ENCODE measurements at regions not wholly inside any gene's neighbourhood (a gene's known extent, or its start where the extent isn't known, plus 50 kb on each side); places are given as distances from the start of the nearest gene placed in this dataset.
"Not testable (repeated sequence)": the region's sequence is repeated elsewhere in the genome, so short reads cannot be mapped to it uniquely, and the experiment has no call there.

DNA sequence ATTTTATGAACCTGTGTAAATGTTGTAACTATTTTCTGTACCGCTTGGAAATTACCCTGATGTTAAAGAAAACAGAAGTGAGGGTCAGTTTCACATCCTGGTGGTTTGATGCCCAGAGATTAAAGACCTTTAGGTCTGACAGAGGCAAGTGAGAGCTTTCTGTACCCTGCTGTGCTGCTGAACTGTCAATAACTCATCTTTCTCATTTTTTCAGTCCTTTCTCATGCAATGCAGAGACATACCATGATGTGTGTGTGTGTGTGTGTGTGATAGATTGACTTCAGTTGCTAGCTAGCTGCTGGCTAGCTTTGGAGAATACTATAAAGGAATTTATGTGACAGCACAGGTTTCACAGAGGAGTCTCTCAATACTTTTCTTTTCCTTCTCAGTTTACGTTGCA, 2025.6 kb upstream of the LRRTM1 start:
- H3K4me3 ChIP-seq (ENCODE audit: low read depth, low read length), result no peak overlapping the region
- no peak for DNase-seq (ENCODE audit: low read depth)

DNA sequence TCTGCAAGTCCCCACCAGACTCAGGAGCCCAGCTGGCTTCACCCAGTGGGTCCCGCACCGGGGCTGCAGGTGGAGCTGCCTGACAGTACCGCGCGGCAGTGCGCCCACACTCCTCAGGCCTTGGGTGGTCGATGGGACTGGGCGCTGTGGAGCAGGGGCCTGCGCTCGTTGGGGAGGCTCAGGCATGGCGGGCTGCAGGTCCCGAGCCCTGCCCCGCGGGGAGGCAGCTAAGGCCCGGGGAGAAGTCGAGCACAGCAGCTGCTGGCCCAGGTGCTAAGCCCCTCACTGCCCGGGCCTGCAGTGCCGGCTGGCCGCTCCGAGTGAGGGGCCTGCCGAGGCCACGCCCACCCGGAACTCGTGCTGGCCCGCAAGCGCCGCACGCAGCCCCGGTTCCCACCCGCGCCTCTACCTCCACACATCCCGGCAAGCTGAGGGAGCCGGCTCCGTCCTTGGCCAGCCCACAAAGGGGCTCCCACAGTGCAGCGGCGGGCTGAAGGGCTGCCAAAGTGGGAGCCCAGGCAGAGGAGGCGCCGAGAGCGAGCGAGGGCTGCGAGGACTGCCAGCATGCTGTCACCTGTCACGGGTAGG, 2021.7 kb upstream of the LRRTM1 start:
- not testable (repeated sequence) for DNase-seq (ENCODE audit: low read depth); H3K4me3 ChIP-seq (ENCODE audit: low read depth, low read length)

DNA sequence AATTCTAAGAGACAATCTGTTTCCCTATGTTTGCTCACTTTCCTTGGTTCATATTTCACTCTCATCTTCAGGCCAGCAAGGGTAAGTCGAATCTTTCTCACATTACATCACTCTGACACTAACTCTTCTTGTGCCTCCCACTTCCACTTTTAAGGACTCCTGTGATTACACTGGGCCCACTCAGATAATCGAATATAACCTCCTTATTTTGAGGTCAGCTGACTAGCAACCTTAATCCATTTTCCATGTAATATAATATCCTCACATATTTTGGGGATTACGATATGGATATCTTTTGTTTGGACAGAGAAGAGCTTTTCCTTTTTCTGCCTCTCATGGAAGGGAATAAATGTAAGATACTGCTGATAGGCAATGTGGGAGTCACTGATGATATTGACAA, 2015.7 kb upstream of the LRRTM1 start:
- DNase-seq (ENCODE audit: low read depth), result no peak
- H3K4me3 ChIP-seq (ENCODE audit: low read depth, low read length), result no peak overlapping the region

DNA sequence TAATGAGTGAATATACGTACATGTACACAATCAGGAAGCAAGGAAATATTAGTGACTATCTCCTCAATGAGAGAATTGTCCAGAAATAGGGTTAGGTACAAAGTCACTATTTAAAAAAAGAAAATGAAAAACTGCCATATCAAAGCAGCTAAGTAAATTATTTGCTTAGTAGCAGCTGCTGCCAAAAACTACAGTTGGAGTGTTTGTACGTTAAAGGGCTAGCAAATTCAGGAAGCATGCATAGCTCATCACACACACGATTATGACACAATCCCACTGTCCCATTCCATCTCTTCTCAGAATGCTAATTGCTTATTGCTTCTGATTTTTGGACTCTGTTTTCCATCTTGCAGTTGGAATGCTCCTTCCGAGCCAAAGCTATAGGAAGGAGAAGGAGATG, 2012.5 kb upstream of the LRRTM1 start:
- no peak for DNase-seq (ENCODE audit: low read depth)
- no peak overlapping the region for H3K4me3 ChIP-seq (ENCODE audit: low read depth, low read length)

DNA sequence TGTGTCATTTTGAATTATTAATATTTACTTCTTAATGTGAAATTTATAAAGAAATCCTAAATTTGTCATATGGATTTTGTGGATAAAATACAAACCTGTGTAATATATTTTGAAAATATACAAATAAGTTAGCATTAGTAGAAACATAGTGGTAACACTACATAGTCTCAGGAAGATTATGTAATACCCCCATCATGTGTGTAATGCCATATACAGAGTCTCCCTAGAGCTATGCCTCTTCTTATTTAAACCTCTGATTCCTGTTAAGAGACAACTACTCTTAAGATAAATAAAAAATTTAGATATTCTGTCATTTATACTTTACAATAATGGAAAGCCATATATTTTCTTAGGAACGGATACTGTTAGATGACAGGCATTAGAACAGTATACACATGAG, 2012.0 kb upstream of the LRRTM1 start:
- H3K4me3 ChIP-seq (ENCODE audit: low read depth, low read length), result no peak overlapping the region
- DNase-seq (ENCODE audit: low read depth), result no peak

DNA sequence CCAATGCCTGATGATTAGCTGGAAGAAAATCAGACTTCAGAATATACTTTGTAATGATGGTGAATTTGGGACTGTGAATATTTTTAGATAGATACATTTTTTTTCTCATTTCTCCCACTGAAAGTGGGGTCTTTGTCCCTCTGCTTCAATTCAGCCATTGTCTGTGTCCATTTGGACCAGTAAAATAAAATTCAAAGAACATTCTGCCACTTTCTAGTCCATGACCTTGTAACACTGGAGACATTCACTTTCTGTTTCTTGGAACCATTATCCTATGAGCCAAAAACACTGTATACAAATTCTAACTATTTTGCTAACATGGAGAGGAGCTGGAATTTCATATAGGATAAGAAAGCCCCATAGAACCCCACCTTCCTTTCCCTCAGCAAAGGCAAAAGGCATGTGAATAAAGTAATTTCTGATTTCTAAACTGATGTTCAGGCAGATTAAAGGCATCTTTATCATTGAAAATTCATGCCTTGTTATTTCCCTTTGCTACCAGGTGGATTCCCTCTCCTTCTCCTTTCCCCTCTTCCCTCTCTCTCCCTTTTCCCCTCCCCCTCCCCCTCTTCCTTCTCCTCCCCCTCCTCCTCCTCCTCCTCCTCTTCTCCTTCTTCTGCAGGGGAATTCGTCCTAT, 2010.4 kb upstream of the LRRTM1 start:
- no peak for DNase-seq (ENCODE audit: low read depth)
- no peak overlapping the region for H3K4me3 ChIP-seq (ENCODE audit: low read depth, low read length)

DNA sequence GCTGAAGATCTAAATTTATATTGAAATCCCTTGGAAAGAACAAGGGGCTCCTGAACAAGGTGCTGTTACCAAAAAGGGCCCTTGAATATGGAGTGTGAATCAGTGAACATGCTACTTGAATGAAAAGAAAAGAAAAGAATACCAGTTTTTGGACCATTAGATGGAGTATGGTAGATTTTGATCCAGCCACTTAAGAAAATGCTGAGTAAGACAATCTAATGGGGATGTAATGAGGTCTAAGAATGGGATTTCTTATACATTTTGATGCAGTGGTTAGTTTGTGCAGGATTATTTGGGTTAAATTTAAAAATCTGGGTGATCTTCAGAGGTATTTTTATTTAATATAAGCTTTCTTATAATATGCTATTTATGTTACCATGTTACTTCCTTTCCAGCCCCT, 2003.0 kb upstream of the LRRTM1 start:
- no peak for DNase-seq (ENCODE audit: low read depth)

DNA sequence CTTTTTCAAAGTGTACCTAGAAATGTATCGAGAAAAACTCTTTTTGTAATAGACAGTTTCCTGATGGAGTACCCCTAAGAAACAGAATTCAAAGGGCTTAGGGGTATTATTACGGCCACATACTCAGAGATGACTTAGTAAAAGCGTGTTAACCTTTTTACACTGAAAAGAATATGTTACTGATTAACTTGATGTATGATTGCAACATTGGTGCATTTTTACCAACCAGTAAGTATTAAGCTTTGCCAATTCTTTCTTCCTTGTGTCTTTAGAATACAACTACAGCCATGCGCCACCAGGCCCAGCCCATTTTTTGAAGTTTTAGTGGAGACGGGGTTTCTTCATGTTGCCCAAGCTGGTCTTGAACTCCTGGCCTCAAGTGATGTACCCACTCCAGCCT, 1997.0 kb upstream of the LRRTM1 start:
- no peak overlapping the region for H3K4me3 ChIP-seq (ENCODE audit: low read depth, low read length)
- DNase-seq (ENCODE audit: low read depth), result no peak

More for the DNA sequence above, 2003.0 kb upstream of the LRRTM1 start:
- no peak overlapping the region for H3K4me3 ChIP-seq (ENCODE audit: low read depth, low read length)

DNA sequence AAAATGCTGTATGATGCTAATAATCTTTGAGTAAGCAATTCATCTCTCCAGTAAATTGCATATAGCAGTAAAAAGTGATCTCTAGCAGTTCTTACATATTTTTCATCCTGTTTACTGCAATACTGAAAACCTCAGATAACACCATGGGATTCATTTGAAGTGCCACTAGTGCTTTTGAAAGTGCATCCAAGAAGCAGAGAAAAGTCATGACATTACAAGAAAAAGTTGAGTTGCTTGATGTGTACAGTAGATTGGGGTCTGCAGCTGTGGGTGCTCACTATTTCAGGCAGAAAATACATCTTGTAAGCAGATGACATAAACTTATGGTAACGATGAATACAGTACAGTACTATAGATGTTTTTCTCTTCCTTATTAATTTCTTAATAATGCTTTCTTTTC, 1984.9 kb upstream of the LRRTM1 start:
- no peak for DNase-seq (ENCODE audit: low read depth)
- H3K4me3 ChIP-seq (ENCODE audit: low read depth, low read length), result no peak overlapping the region

DNA sequence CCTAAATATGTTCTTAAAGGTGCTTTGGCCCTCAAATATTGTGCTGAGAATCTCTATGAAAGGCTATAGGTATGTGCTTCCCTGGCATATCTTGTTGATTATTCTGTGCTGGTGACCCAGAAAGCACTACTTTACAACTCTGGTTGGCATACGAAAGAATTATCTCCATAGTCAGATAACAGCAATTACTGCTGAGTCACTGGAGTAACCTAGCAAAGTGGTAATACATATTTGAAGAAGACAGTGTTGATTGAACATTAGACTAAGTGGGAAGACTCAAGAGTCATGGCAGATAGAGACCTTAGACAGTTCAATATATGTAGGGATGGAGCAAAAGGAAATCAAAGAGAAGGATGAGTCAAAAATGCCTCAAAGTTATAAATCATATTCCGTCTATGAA, 1978.5 kb upstream of the LRRTM1 start:
- no peak for DNase-seq (ENCODE audit: low read depth)
- H3K4me3 ChIP-seq (ENCODE audit: low read depth, low read length), result no peak overlapping the region

DNA sequence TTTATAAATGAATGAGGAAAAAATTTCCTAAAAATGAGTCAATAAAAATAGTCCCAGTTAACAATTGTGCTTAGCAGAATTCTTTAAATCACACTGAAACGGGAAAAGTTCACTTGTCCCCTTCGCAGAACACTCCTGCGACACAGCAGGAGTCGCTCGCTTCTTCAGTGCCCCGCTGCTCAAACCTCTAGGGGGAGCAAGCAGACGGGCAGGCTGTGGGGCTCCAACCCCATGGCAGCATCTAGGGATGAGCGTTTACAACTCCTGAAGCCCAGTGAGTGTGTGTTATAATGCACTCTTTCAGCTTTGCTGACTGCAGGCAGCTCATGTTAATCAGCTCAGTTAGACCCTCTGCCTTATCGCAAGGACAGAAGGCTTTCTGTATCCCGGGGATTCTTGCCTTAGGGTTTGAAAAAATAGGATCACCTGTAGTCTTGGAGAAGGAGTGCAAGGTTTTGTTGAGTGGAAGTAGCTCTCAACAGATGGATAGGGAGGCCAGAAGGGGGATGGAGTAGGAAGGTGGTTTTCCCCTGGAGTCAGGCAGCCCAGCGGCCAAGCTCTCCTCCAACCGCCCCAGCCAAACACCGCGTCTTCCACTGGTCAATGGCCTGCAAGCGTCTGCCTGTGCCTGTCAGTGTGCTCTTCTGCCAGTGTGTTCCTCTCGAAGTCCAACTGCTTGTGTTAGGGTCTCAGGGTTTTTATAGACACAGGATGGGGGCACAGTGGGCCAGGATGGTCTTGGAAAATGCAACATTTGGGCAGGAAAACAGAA, 1977.7 kb upstream of the LRRTM1 start:
- H3K4me3 ChIP-seq (ENCODE audit: low read depth, low read length), result no peak overlapping the region
- no peak for DNase-seq (ENCODE audit: low read depth)

DNA sequence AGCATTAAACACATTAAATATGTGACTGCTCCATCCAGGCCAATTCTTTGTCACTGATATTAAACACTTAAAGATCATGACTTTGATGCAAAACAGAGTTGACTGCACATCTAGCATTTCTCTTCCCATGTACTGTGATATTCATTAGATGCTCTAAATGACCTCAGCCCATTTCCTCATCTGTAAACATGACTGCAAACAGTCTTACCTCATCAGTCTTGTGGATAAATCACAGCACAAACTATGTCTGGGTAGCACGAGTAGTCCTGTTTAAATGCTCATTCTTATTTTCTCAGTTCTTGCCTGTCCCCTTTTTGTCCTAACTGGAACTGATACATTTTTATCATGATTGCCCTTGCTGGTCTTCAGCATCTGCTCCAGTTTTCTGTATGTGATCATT, 1974.8 kb upstream of the LRRTM1 start:
- no peak for DNase-seq (ENCODE audit: low read depth)
- no peak overlapping the region for H3K4me3 ChIP-seq (ENCODE audit: low read depth, low read length)

DNA sequence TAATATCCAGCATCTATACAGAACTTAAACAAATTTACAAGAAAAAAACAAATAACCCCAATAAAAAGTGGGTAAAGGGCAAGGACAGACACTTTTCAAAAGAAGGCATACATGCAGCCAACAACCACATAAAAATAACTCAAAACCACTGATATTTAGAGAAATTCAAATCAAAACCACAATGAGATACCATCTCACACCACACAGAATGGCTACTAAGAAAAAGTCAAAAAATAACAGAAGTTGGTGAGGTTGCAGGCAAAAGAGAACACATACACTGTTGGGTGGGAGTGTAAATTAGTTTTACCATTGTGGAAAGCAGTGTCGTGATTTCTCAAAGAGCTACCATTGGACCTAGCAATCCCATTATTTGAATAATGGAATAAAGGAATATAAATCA, 1973.9 kb upstream of the LRRTM1 start:
- H3K4me3 ChIP-seq (ENCODE audit: low read depth, low read length), result no peak overlapping the region
- no peak for DNase-seq (ENCODE audit: low read depth)

DNA sequence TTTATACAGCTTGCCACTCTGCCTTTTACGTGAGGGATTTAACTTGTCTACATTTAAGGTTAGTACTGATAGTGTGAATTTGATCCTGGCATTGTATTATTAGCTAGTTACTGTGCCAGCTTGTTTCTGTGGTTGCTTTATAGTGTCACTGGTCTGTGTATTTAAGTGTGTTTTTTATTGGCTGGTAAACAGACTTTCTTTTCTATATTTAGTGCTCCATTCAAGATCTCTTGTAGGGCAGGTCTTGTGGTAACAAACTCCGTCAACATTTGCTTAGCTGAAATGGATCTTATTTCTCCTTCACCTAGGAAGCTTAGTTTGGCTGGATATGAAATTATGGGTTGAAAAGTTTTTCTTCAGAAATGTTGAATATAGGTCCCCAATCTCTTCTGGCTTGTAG, 1971.0 kb upstream of the LRRTM1 start:
- no peak for DNase-seq (ENCODE audit: low read depth)
- no peak overlapping the region for H3K4me3 ChIP-seq (ENCODE audit: low read depth, low read length)

DNA sequence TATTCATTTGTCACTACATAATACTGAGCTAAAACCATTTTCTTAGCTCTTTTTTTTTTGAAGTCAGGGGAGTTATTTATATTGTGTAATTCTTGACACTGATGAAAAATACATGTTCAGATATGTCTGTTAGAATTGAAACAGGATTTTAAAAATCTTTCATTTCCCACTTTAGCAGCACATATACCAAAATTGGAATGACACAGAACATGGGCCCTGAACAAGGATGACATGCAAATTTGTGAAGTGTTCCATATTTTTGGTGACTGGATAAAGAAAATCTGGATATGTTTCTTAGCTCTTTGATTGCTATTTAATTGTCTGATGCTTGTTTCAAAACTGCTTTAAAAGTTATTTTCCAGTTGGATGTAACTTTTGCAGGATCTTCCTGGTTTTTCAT, 1963.9 kb upstream of the LRRTM1 start:
- no peak overlapping the region for H3K4me3 ChIP-seq (ENCODE audit: low read depth, low read length)
- DNase-seq (ENCODE audit: low read depth), result no peak

DNA sequence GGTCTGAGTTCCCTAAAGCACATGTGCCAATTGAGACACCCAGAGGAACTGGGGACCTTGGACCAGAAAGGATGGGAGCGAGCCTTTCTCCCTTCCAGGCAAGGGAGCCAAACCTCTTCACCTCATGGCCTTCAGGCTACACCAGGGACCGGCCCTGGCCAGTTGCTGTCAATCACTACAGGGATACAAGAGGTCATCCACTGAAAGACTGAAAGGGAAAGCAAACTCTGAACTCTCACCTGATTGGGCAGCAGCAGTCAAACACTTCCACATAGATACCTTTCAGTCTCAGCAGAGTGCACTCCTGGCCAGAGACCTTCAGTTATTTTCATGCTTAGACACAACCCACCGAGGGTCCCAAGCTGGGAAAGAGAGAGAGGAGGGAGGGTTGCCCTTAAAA, 1956.0 kb upstream of the LRRTM1 start:
- H3K4me3 ChIP-seq (ENCODE audit: low read depth, low read length), result no peak overlapping the region
- DNase-seq (ENCODE audit: low read depth), result no peak

DNA sequence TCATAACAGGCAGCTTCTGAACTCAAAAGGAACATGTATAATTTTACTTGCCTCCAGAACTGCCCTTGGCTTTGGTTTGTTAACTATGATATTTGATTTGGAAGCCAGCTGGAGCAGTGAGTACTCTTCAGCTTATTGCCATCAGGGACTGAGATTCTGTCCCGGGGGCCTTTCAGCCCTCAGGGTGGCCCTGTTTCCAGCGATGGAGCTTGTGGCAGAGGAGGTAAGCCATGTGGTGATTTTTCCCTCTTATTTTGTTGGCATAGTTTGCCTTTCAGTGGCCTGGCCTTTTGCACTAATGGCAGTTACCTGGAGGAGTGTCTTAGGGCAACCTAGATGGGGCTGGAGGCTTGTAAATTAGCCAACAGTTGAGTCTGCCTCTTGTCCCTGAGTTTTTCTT, 1955.0 kb upstream of the LRRTM1 start:
- no peak overlapping the region for H3K4me3 ChIP-seq (ENCODE audit: low read depth, low read length)
- no peak for DNase-seq (ENCODE audit: low read depth)

DNA sequence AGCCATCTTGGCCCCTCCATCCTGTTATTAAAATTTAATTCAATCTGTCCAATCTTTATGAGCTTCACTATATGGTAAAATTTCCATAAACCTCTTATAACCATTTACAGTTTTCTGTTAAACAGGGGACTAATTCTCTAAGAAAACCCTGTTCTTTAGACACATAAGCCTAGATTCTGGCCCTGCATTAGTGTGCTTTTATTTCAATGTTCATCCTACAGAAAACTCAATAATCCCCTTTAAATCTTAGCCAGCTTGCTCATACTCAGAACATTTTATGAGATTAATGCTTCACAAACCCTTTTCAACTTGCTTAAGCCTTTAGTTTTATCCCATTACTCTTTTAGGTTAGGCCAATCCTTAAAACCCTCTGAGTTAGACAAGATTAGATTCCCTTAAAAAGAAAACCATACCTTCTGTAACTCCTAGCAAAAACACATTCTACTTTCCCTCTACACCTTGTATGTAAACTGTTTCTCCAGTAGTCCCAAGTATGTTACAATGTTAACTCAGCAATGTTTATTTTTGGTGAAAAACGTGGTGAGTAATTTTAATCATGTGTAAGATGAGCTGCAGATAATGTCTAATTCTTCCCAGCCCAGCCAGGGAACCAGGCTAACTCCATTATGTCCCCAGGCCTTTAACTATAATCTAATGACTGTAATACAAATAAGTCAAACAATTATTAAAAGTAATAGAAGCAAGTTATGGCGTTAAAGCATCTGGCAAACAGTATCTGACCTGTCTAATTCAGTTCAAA, 1953.4 kb upstream of the LRRTM1 start:
- DNase-seq (ENCODE audit: low read depth), result no peak
- H3K4me3 ChIP-seq (ENCODE audit: low read depth, low read length), result no peak overlapping the region

DNA sequence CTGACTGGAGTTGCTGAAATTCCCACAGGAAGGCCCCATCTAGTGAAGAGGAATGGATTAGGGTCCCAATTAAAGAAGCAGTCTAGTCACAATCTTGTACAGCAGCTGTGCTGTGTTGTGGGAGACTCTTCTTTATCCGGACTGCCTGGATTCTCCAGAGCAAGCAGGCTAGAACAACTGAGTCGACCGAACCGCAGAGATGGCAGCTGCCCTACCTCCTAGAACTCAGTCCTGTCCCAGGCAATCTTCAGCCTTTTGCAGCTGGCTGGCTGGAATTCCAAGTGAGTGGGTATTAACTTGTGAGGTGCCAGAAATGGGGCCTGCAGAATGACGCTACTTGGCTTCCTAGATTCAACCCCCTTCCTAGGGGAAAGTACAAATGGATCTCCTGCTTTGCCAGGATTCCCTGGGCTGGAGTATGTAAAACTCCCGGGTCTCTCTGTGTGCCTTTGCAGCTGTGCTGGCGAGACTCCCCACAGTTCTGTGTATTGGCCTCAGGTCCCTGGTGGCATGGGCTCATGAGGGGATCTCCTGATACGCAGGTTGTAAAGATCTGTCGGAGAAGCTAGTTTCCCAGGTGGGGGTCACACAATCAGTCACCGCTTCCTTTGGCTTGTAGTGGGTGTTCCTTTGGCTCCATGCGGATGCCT, 1952.6 kb upstream of the LRRTM1 start:
- no peak for DNase-seq (ENCODE audit: low read depth)
- no peak overlapping the region for H3K4me3 ChIP-seq (ENCODE audit: low read depth, low read length)

DNA sequence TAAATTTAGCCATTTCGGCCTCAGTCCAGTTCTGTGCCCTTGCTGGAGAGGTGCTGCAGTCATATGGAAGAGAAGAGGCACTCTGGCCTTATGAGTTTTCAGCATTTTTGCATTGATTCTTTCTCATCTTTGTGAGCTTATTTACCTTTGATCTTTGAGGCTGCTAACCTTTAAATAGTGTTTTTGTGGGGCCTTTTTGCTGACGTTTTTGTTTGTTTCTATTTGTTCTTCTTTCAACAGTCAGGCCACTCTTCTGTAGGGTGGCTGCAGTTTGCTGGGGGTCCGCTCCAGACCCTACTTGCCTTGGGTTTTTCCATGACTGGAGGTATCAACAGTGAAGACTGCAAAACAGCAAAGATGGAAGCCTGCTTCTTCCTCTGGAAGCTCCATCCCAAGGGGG, 1951.7 kb upstream of the LRRTM1 start:
- no peak overlapping the region for H3K4me3 ChIP-seq (ENCODE audit: low read depth, low read length)
- DNase-seq (ENCODE audit: low read depth), result no peak

Data from skeletal muscle cell (primary cell).